ENCODE measurements at regions not wholly inside any gene's neighbourhood (a gene's known extent, or its start where the extent isn't known, plus 50 kb on each side); places are given as distances from the start of the nearest gene placed in this dataset.

- Histone ChIP-seq H3K27ac (no peak overlapping the region), H3K36me3 (no peaks in the 10 kb centered on the region), H3K9me3 (peaks cover 0 to 3% (median 0%) of the 10 kb centered on the region in 3 donors), H3K27me3 (no peaks in the 10 kb centered on the region), H3K4me1 (no peaks in the 10 kb centered on the region), H3K4me3 (no peak overlapping the region)
- no peak for TF ChIP-seq POLR2A (IDR thresholded peaks at IDR 0.05)
- TF ChIP-seq CTCF (IDR thresholded peaks at IDR 0.05), result no peak
- 76% methylated on average over 3 of the region's 3 CpGs for WGBS, 2 donors
- intact Hi-C loops (cut with DNase I), result no loop called here
- DNase-seq, result no peak
Measured at GRCh38 chr15:27645672-27646071, 453.4 kb downstream of the OCA2 start.

GRCh38 chr15:27642981-27643380 is 456.1 kb downstream of the OCA2 start:
- intact Hi-C loops (cut with DNase I), result no loop called here
- H3K9me3 ChIP-seq, result peaks cover 0 to 3% (median 0%) of the 10 kb centered on the region in 3 donors

GRCh38 chr15:27639595-27639994 is 459.5 kb downstream of the OCA2 start:
- Histone ChIP-seq H3K4me3 (no peak overlapping the region), H3K27me3 (no peaks in the 10 kb centered on the region), H3K4me1 (no peaks in the 10 kb centered on the region), H3K9me3 (peaks cover 0 to 3% (median 0%) of the 10 kb centered on the region in 3 donors), H3K27ac (no peak overlapping the region), H3K36me3 (no peaks in the 10 kb centered on the region)
- 83% methylated on average over 6 of the region's 9 CpGs; no CpG with 5 or more reads in 1 of the 2 donors for whole genome bisulfite sequencing, 2 donors
- no peak for DNase-seq
- no peak for TF ChIP-seq POLR2A (IDR thresholded peaks at IDR 0.05)
- no peak for TF ChIP-seq CTCF (IDR thresholded peaks at IDR 0.05)
- intact Hi-C loops (cut with DNase I), result no loop called here

More at GRCh38 chr15:27642981-27643380, 456.1 kb downstream of the OCA2 start:
- no peaks in the 10 kb centered on the region for H3K27me3 ChIP-seq
- no peaks in the 10 kb centered on the region for H3K4me1 ChIP-seq
- H3K4me3 ChIP-seq, result no peak overlapping the region
- no peak overlapping the region for H3K27ac ChIP-seq
- no peaks in the 10 kb centered on the region for H3K36me3 ChIP-seq
- TF ChIP-seq CTCF (IDR thresholded peaks at IDR 0.05), result no peak
- TF ChIP-seq POLR2A (IDR thresholded peaks at IDR 0.05), result no peak
- 50 to 55% methylated on average over 1 of the region's 1 CpG for WGBS, 2 donors
- no peak for DNase-seq

- no peaks in the 10 kb centered on the region for H3K4me1 ChIP-seq
- no peak for DNase-seq
- H3K27me3 ChIP-seq, result no peaks in the 10 kb centered on the region
- intact Hi-C loops (cut with DNase I), result no loop called here
- WGBS, 2 donors, result 95% methylated on average over 4 of the region's 14 CpGs; no CpG with 5 or more reads in 1 of the 2 donors
- TF ChIP-seq CTCF (IDR thresholded peaks at IDR 0.05), result no peak
- TF ChIP-seq POLR2A (IDR thresholded peaks at IDR 0.05), result no peak
- no peaks in the 10 kb centered on the region for H3K36me3 ChIP-seq
- H3K4me3 ChIP-seq, result no peak overlapping the region
- peaks cover 0 to 3% (median 0%) of the 10 kb centered on the region in 3 donors for H3K9me3 ChIP-seq
- H3K27ac ChIP-seq, result no peak overlapping the region
Measured at GRCh38 chr15:27638958-27639357, 460.2 kb downstream of the OCA2 start.

- no peak for DNase-seq
- H3K27me3 ChIP-seq, result no peaks in the 10 kb centered on the region
- no peak overlapping the region for H3K4me3 ChIP-seq
- no peak for TF ChIP-seq POLR2A (IDR thresholded peaks at IDR 0.05)
- TF ChIP-seq CTCF (IDR thresholded peaks at IDR 0.05), result no peak
- no peak overlapping the region for H3K27ac ChIP-seq
- H3K4me1 ChIP-seq, result no peaks in the 10 kb centered on the region
- intact Hi-C loops (cut with DNase I), result no loop called here
- H3K9me3 ChIP-seq, result no peaks in the 10 kb centered on the region
- no peaks in the 10 kb centered on the region for H3K36me3 ChIP-seq
- 70 to 88% methylated on average over 2 of the region's 2 CpGs for WGBS, 2 donors
Measured at GRCh38 chr15:27635916-27636315, 463.2 kb downstream of the OCA2 start.

Measured in esophagus squamous epithelium (tissue), 5 donors.